ENCODE measurements at regions not wholly inside any gene's neighbourhood (a gene's known extent, or its start where the extent isn't known, plus 50 kb on each side); places are given as distances from the start of the nearest gene placed in this dataset.
"Not testable (repeated sequence)": the region's sequence is repeated elsewhere in the genome, so short reads cannot be mapped to it uniquely, and the experiment has no call there.

DNA sequence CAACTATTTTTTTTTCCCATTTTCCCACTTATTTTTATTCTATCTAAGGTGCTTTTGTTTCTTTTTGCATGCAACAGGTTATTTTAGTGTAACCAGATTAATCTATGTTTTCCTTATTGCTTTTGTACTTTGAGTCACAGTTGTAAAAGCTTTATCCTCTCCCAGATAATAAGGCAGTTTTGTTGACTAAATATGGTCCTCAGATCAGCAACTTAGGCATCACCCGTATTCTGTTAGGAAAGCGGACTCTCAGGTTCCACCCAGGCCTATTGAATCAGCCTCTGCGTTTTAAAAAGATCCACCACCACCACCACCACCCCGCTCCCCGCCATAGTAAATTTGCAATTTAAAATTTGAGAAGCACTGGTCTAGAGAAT, 58.6 kb upstream of the USP9X start:
- no peaks in the 10 kb centered on the region for H3K27me3 ChIP-seq (ENCODE audit: control insufficient read depth, insufficient read depth, low read length)
- no peak overlapping the region for H3K4me3 ChIP-seq (ENCODE audit: low read depth, low read length)
- H3K27ac ChIP-seq (ENCODE audit: low read depth, low read length), result no peak overlapping the region
- no peak for DNase-seq (ENCODE audit: low read depth, low spot score)
- TF ChIP-seq, protein P1, sequence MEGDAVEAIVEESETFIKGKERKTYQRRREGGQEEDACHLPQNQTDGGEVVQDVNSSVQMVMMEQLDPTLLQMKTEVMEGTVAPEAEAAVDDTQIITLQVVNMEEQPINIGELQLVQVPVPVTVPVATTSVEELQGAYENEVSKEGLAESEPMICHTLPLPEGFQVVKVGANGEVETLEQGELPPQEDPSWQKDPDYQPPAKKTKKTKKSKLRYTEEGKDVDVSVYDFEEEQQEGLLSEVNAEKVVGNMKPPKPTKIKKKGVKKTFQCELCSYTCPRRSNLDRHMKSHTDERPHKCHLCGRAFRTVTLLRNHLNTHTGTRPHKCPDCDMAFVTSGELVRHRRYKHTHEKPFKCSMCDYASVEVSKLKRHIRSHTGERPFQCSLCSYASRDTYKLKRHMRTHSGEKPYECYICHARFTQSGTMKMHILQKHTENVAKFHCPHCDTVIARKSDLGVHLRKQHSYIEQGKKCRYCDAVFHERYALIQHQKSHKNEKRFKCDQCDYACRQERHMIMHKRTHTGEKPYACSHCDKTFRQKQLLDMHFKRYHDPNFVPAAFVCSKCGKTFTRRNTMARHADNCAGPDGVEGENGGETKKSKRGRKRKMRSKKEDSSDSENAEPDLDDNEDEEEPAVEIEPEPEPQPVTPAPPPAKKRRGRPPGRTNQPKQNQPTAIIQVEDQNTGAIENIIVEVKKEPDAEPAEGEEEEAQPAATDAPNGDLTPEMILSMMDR (IDR thresholded peaks at IDR 0.05; ENCODE audit: low read depth, low read length), result no peak
- H3K9me3 ChIP-seq (ENCODE audit: control insufficient read depth, insufficient read depth, low read length), result no peaks in the 10 kb centered on the region
- ChIA-PET POLR2A (interaction anchor here (1.0 to 2.5 kb wide), 3 partner anchors 16 to 88 kb away, joined by 3 to 12 read pairs (median 4); partner anchors contain the start of gene USP9X), CTCF (interaction anchor here (1.0 kb wide), 2 partner anchors 375 to 483 kb away, joined by 3 to 5 read pairs; no protein-coding TSS in a partner anchor)

DNA sequence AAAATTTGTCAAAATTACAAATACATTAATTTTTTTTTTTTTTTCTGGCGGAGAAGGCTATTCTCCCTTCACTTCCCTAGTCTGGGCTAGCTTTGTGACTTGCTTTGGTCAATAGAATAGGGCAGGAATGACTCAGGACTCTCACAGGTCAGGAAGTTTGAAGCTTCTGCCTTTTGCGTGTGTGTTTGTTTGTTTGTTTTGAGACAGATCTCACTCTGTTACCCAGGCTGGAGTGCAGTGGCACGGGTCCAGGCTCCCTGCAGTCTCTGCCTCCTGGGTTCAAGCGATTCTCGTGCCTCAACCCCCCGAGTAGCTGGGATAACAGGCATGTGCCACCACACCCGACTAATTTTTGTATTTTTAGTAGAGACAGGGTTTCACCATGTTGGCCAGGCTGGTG, 55.9 kb upstream of the USP9X start:
- H3K27me3 ChIP-seq (ENCODE audit: control insufficient read depth, insufficient read depth, low read length), result no peaks in the 10 kb centered on the region
- H3K9me3 ChIP-seq (ENCODE audit: control insufficient read depth, insufficient read depth, low read length), result no peaks in the 10 kb centered on the region
- no peak overlapping the region for H3K4me3 ChIP-seq (ENCODE audit: low read depth, low read length)
- POLR2A ChIA-PET, result interaction anchor here (0.6 kb wide), 1 partner anchor 82 kb away, joined by 4 read pairs; no protein-coding TSS in a partner anchor
- CTCF ChIA-PET, result no interaction called here
- DNase-seq (ENCODE audit: low read depth, low spot score), result no peak
- TF ChIP-seq, protein P1 (IDR thresholded peaks at IDR 0.05; ENCODE audit: low read depth, low read length), result no peak
- H3K27ac ChIP-seq (ENCODE audit: low read depth, low read length), result no peak overlapping the region

DNA sequence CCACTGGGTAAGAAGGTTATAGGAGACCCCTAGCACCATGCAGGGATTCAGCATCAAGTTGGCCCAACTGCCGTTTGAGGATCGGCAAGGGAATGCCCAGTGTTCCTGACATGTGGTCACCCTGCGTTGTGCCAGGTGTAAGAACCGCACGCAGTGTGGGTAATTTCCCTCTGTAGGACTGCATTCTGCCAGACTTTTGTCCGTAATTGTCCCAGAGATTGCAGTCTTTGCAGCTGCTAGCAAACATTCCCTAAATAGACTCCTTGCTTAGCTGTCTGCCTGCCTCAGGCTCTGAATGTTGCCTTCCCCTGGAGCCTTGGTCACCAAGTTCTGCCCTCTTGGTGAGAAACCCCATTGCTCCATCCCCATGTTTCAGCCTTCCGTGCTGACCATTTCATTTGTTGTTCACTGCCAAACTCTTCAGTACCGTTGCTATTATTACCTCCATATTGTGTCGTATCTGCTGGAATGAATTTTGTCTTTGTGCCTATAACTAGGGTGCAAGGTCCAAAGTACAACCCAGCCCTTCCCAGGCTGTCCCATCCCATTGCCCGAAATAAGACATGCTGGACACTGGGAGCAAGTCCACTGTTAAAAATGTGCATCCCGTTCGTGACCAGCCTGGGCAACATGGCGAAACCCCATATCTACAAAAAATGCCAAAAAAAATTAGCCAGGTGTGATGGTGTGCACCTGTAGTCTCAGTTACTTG, 53.8 kb upstream of the USP9X start:
- no peak for DNase-seq (ENCODE audit: low read depth, low spot score)
- H3K4me3 ChIP-seq (ENCODE audit: low read depth, low read length), result no peak overlapping the region
- TF ChIP-seq, protein P1 (IDR thresholded peaks at IDR 0.05; ENCODE audit: low read depth, low read length), result no peak
- ChIA-PET CTCF (no interaction called here), POLR2A (no interaction called here)
- H3K9me3 ChIP-seq (ENCODE audit: control insufficient read depth, insufficient read depth, low read length), result no peaks in the 10 kb centered on the region
- no peak overlapping the region for H3K27ac ChIP-seq (ENCODE audit: low read depth, low read length)
- H3K27me3 ChIP-seq (ENCODE audit: control insufficient read depth, insufficient read depth, low read length), result no peaks in the 10 kb centered on the region

DNA sequence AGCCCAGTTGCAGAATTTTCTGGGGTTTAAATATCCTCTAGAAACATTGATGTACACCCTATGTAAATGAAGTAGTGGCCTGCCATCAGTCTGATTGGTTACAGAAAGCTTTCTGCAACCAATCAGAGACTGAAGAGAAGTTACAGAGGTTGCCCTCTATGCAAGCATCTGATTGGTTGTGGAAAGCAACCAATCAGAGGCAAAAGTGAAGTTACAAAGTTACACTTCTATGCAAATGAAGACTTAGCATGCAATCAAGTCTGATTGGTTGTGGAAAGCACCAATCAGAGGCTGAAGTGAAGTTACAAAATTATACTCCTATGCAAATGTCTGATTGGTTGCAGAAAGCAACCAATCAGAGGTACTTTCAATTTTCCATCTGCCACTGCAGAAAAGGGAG, 51.9 kb upstream of the USP9X start:
- Histone ChIP-seq H3K4me3 (ENCODE audit: low read depth, low read length) (no peak overlapping the region), H3K27ac (ENCODE audit: low read depth, low read length) (no peak overlapping the region), H3K9me3 (ENCODE audit: control insufficient read depth, insufficient read depth, low read length) (no peaks in the 10 kb centered on the region), H3K27me3 (ENCODE audit: control insufficient read depth, insufficient read depth, low read length) (no peaks in the 10 kb centered on the region)
- TF ChIP-seq, protein P1 (IDR thresholded peaks at IDR 0.05; ENCODE audit: low read depth, low read length), result no peak
- no peak for DNase-seq (ENCODE audit: low read depth, low spot score)
- POLR2A ChIA-PET, result interaction anchor here (0.6 kb wide), 1 partner anchor 23 kb away, joined by 3 read pairs; no protein-coding TSS in a partner anchor
- CTCF ChIA-PET, result no interaction called here

DNA sequence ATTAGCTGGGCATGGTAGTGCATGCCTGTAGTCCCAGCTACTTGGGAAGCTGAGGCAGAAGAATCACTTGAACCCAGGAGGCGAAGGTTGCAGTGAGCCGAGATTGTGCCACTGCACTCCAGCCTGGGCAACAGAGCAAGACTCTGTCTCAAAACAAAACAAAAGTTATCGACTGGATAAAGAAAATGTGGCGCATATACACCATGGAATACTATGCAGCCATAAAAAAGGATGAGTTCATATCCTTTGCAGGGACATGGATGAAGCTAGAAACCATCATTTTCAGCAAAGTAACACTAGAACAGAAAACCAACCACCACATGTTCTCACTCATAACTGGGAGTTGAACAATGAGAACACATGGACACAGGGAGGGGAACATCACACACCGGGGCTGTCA, 50.3 kb upstream of the USP9X start:
- DNase-seq (ENCODE audit: low read depth, low spot score); H3K4me3 ChIP-seq (ENCODE audit: low read depth, low read length); POLR2A ChIA-PET; H3K27ac ChIP-seq (ENCODE audit: low read depth, low read length); H3K27me3 ChIP-seq (ENCODE audit: control insufficient read depth, insufficient read depth, low read length); H3K9me3 ChIP-seq (ENCODE audit: control insufficient read depth, insufficient read depth, low read length); CTCF ChIA-PET: not testable (repeated sequence)

All from AG04450 (cell line).